SK-N-SH (cell line): ENCODE measurements at regions not wholly inside any gene's neighbourhood (a gene's known extent, or its start where the extent isn't known, plus 50 kb on each side); places are given as distances from the start of the nearest gene placed in this dataset.
A peak's percentile ranks its signal among the peaks of the same experiment; 100 is the strongest.

Source experiments
- CTCF ChIA-PET: fragments of 300-600, 350-600 bp; formaldehyde crosslinking; extraction: SDS; loops from one replicate; lab custom pipeline; 2021; lab: Yijun Ruan, JAX
- POLR2A ChIA-PET: fragments of 350-600 bp; sonication (Branson Sonifier 250); formaldehyde crosslinking; extraction: SDS; loops from one replicate; lab custom pipeline; 2020; ENCODE audit warnings: antibody characterized with exemption, inconsistent platforms; lab: Yijun Ruan, JAX
- DNase-seq: peaks from one replicate; pipeline ENCODE4 v3.0.0; 2012
- H2AFZ ChIP-seq: fragments of 200-600 bp; sonication (generic); 2 replicates; pipeline ENCODE4 v1.8.1; 2016; ENCODE audit warnings: antibody characterized with exemption, mild to moderate bottlenecking, low read depth
- H3F3A ChIP-seq: fragments of 200-600 bp; sonication (generic); replicated peaks from 2 replicates; pipeline ENCODE3; 2016; ENCODE audit warnings: antibody characterized with exemption, mild to moderate bottlenecking; ENCODE audit not compliant: insufficient read depth
- H3K27ac ChIP-seq, 2 experiments: fragments of 200-500 bp in 1 of 2; fragments of 200-600 bp in 1 of 2; sonication (Bioruptor generic) in 1 of 2; sonication (generic), shearing (Covaris generic) in 1 of 2; 2 replicates each; pipeline versions ENCODE4 v1.5.1 to v1.6.1; 2014 to 2016; ENCODE audit warnings: low read depth in 2 of 2, inconsistent platforms in 1 of 2, low read length in 1 of 2, mild to moderate bottlenecking in 1 of 2, mixed read lengths in 1 of 2
- H3K27me3 ChIP-seq: fragments of 200-600 bp; sonication (generic), shearing (Covaris generic); 2 replicates; pipeline ENCODE4 v1.6.1; 2016; ENCODE audit warnings: mixed run types; ENCODE audit not compliant: insufficient read depth
- H3K36me3 ChIP-seq, 2 experiments: fragments of 200-500 bp in 1 of 2; fragments of 200-600 bp in 1 of 2; sonication (Bioruptor generic) in 1 of 2; sonication (generic) in 1 of 2; replicated peaks in 1 of 2; 2 replicates each; pipeline versions ENCODE3 to v1.5.1; 2014 to 2016; ENCODE audit warnings: low read length in 1 of 2, mild to moderate bottlenecking in 1 of 2; ENCODE audit not compliant: insufficient read depth in 2 of 2, control insufficient read depth in 1 of 2
- H3K4me1 ChIP-seq, 2 experiments: fragments of 200-500 bp in 1 of 2; fragments of 200-600 bp in 1 of 2; sonication (Bioruptor generic) in 1 of 2; sonication (generic), shearing (Covaris generic) in 1 of 2; 2 replicates each; pipeline versions ENCODE4 v1.5.1 to v1.6.1; 2014 to 2016; ENCODE audit warnings: low read depth in 1 of 2, low read length in 1 of 2, mixed run types in 1 of 2; ENCODE audit not compliant: insufficient read depth in 2 of 2, control insufficient read depth in 1 of 2
- H3K4me2 ChIP-seq: fragments of 200-600 bp; sonication (generic), shearing (Covaris generic); 2 replicates; pipeline ENCODE4 v1.6.1; 2017; ENCODE audit warnings: mixed run types
- H3K4me3 ChIP-seq, 2 experiments: fragments of 200-500 bp in 1 of 2; fragments of 200-600 bp in 1 of 2; sonication (Bioruptor generic) in 1 of 2; sonication (generic), shearing (Covaris generic) in 1 of 2; 2 replicates each; pipeline versions ENCODE4 v1.5.1 to v1.8.1; 2014 to 2016; ENCODE audit warnings: low read depth in 2 of 2, inconsistent platforms in 1 of 2, low read length in 1 of 2, mild to moderate bottlenecking in 1 of 2, mixed read lengths in 1 of 2, moderate library complexity in 1 of 2
- H3K79me2 ChIP-seq: fragments of 200-600 bp; sonication (generic); 2 replicates; pipeline ENCODE4 v1.8.1; 2017; ENCODE audit warnings: mild to moderate bottlenecking; ENCODE audit not compliant: insufficient read depth
- H3K9ac ChIP-seq: fragments of 200-600 bp; sonication (generic); 2 replicates; pipeline ENCODE4 v1.6.1; 2017; ENCODE audit warnings: mixed run types
- H3K9me2 ChIP-seq: fragments of 200-600 bp; sonication (generic); 2 replicates; pipeline ENCODE4 v1.6.1; 2017; ENCODE audit warnings: mixed run types
- H3K9me3 ChIP-seq: fragments of 200-600 bp; sonication (generic); 2 replicates; pipeline ENCODE4 v1.6.1; 2017; ENCODE audit warnings: mixed run types, mild to moderate bottlenecking, moderate library complexity
- H4K20me1 ChIP-seq: fragments of 200-600 bp; sonication (generic); 2 replicates; pipeline ENCODE4 v1.6.1; 2017; ENCODE audit warnings: mild to moderate bottlenecking, mixed run types; ENCODE audit not compliant: insufficient read depth
- CHD2 ChIP-seq: fragments of 150-350 bp; IDR thresholded peaks from 2 replicates; pipeline ENCODE4 v1.6.1; 2018; ENCODE audit warnings: low read length; ENCODE audit not compliant: partially characterized antibody
- ELF1 ChIP-seq: IDR thresholded peaks from 2 replicates; pipeline ENCODE4 v1.4.0; 2012
- EP300 ChIP-seq, 2 experiments: IDR thresholded peaks; 2 replicates each; pipeline versions ENCODE4 v1.4.0 to v1.6.1; 2012; ENCODE audit warnings: borderline replicate concordance in 1 of 2, low read depth in 1 of 2, low read length in 1 of 2
- FOXJ3 ChIP-seq: sonication (generic); formaldehyde crosslinking; IDR thresholded peaks from 2 replicates; pipeline ENCODE4 v1.5.1; 2020; ENCODE audit warnings: mild to moderate bottlenecking, missing genetic modification reagents
- FOXM1 ChIP-seq: IDR thresholded peaks from 2 replicates; pipeline ENCODE4 v1.4.0; 2012; ENCODE audit warnings: low read depth, mild to moderate bottlenecking
- GABPA ChIP-seq: IDR thresholded peaks from 2 replicates; pipeline ENCODE4 v1.4.0; 2012; ENCODE audit warnings: low read depth, mild to moderate bottlenecking
- GATA2 ChIP-seq: sonication (generic); formaldehyde crosslinking; IDR thresholded peaks from 2 replicates; pipeline ENCODE4 v1.5.0; 2020; ENCODE audit warnings: mild to moderate bottlenecking, missing genetic modification reagents
- JUND ChIP-seq: IDR thresholded peaks from 2 replicates; pipeline ENCODE4 v1.4.0; 2012
- MEF2A ChIP-seq: IDR thresholded peaks from 2 replicates; pipeline ENCODE4 v1.4.0; 2012; ENCODE audit warnings: low read depth, borderline replicate concordance
- NFIC ChIP-seq: IDR thresholded peaks from 2 replicates; pipeline ENCODE4 v1.4.0; 2012; ENCODE audit warnings: borderline replicate concordance
- NRF1 ChIP-seq: IDR thresholded peaks from 2 replicates; pipeline ENCODE4 v1.6.1; 2012; ENCODE audit warnings: low read depth, mild to moderate bottlenecking, low read length
- POLR2AphosphoS5 ChIP-seq: IDR thresholded peaks from 2 replicates; pipeline ENCODE4 v1.6.1; 2012; ENCODE audit warnings: low read depth, low read length
- RCOR1 ChIP-seq: fragments of 150-350 bp; IDR thresholded peaks from 2 replicates; pipeline ENCODE4 v1.6.1; 2017; ENCODE audit warnings: antibody characterized with exemption, low read length
- RXRA ChIP-seq: IDR thresholded peaks from 2 replicates; pipeline ENCODE4 v1.4.0; 2012; ENCODE audit warnings: low read depth, mild to moderate bottlenecking, borderline replicate concordance
- SMC3 ChIP-seq: IDR thresholded peaks from 2 replicates; pipeline ENCODE4 v1.6.1; 2012; ENCODE audit warnings: low read depth, low read length, improper control_type of control experiment
- TAF1 ChIP-seq: IDR thresholded peaks from 2 replicates; pipeline ENCODE4 v1.6.1; 2012; ENCODE audit warnings: low read depth, mild to moderate bottlenecking, low read length, moderate library complexity, borderline replicate concordance
- TCF12 ChIP-seq: IDR thresholded peaks from 2 replicates; pipeline ENCODE4 v1.4.0; 2012
- TEAD4 ChIP-seq: IDR thresholded peaks from 2 replicates; pipeline ENCODE4 v1.4.0; 2012; ENCODE audit warnings: mild to moderate bottlenecking, borderline replicate concordance; ENCODE audit not compliant: insufficient read depth
- YY1 ChIP-seq: IDR thresholded peaks from 2 replicates; pipeline ENCODE4 v1.4.0; 2012; ENCODE audit warnings: low read depth, mild to moderate bottlenecking
- WGBS: methylation state at CpG from one replicate; pipeline ENCODE4 v1.1.6; 2017; ENCODE audit warnings: low lambda C conversion rate; 5-methylcytosine and 5-hydroxymethylcytosine counted together
- TF ChIP-seq, protein P1 (sequence below): IDR thresholded peaks from 2 replicates; pipeline ENCODE4; 2012
- TF ChIP-seq, protein P2 (sequence below): IDR thresholded peaks from 2 replicates; pipeline ENCODE4 v1.4.0; 2012; ENCODE audit warnings: low read depth

GRCh38 chr2:116754381-116755101 is 1060.0 kb upstream of the DDX18 start:
- POLR2A ChIA-PET = no interaction called here
- no peak overlapping the region for H3K27ac ChIP-seq
- H3K4me3 ChIP-seq = no peak overlapping the region
- WGBS = 40% methylated on average over 9 of the region's 13 CpGs
- no peaks in the 10 kb centered on the region for H3K36me3 ChIP-seq
- CTCF ChIA-PET = no interaction called here
- no peaks in the 10 kb centered on the region; a peak in 2 of 4 replicates for H3K4me1 ChIP-seq
- no peak overlapping the region for H3K4me2 ChIP-seq
- H3K9ac ChIP-seq = no peak overlapping the region
- H3K9me3 ChIP-seq = no peaks in the 10 kb centered on the region; the same call in 1 of the 2 replicates
- H3K79me2 ChIP-seq = no peaks in the 10 kb centered on the region
- no peaks in the 10 kb centered on the region for H4K20me1 ChIP-seq
- no peaks in the 10 kb centered on the region for H3F3A ChIP-seq
- no peak overlapping the region for H2AFZ ChIP-seq
- H3K27me3 ChIP-seq = no peaks in the 10 kb centered on the region
- peak; percentile 5 for DNase-seq
- H3K9me2 ChIP-seq = no peaks in the 10 kb centered on the region
- TF ChIP-seq, protein P1, sequence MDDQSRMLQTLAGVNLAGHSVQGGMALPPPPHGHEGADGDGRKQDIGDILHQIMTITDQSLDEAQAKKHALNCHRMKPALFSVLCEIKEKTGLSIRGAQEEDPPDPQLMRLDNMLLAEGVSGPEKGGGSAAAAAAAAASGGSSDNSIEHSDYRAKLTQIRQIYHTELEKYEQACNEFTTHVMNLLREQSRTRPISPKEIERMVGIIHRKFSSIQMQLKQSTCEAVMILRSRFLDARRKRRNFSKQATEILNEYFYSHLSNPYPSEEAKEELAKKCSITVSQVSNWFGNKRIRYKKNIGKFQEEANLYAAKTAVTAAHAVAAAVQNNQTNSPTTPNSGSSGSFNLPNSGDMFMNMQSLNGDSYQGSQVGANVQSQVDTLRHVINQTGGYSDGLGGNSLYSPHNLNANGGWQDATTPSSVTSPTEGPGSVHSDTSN = no peak

DNA sequence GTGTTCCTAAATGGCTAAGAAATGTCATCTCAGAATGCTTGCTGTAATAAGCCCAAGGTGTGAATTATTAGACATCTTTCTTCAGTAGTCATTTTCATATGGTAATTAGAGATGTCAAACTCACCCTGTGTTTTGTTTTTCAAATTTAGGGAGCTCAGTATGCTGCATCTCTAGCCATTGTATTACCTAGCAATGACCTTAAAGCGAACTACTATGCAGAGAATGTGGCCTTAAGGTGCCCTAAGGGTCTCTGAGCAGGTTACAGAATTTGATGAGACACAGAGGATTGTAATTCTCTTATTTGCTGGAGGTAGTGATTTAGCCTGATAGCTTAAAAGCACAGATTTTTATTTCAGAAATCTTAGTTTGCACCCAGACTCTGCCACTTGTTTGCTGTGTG is 1052.6 kb upstream of the DDX18 start:
- no peaks in the 10 kb centered on the region for H3K4me1 ChIP-seq
- 0 out of 2 replicates have a peak, but pooled peaks cover 10% of the 10 kb centered on the region for H3K9me3 ChIP-seq
- no peaks in the 10 kb centered on the region for H3K36me3 ChIP-seq
- no peak for DNase-seq
- H3K27me3 ChIP-seq = no peaks in the 10 kb centered on the region
- H3F3A ChIP-seq = no peaks in the 10 kb centered on the region
- POLR2A ChIA-PET = no interaction called here
- no peak overlapping the region for H3K4me2 ChIP-seq
- no peaks in the 10 kb centered on the region for H3K9me2 ChIP-seq
- H3K4me3 ChIP-seq = no peak overlapping the region
- H4K20me1 ChIP-seq = no peaks in the 10 kb centered on the region
- H3K27ac ChIP-seq = no peak overlapping the region
- 7% methylated on average over 1 of the region's 1 CpG for WGBS
- H3K79me2 ChIP-seq = no peaks in the 10 kb centered on the region
- TF ChIP-seq CHD2 = no peak
- no peak for TF ChIP-seq POLR2AphosphoS5
- no peak for TF ChIP-seq GABPA
- TF ChIP-seq JUND = no peak
- no peak for TF ChIP-seq FOXM1
- TF ChIP-seq, all 33 proteins: peak for 0
- Histone ChIP-seq H3K9ac (no peak overlapping the region), H2AFZ (no peak overlapping the region)
- CTCF ChIA-PET = no interaction called here

DNA sequence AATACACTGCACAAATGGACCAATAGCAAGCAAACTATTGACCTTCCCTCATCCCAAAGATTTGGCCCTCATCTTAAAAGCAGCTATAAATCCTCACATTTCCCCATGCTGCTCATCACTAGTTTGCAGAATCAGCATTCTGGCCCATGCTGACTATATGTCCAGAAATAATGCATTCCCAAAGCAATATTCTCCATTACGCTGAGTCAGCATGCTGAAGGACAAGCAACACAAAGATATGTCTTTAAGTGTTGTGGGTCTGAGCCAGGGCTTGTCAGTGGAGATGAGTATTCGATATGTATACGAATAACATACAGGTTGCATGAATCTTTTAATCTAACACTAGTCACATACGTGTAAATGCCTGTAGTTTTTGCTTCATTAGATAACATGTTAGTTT is 1045.0 kb upstream of the DDX18 start:
- WGBS = 14% methylated on average over 4 of the region's 4 CpGs
- ChIA-PET CTCF (interaction anchor here (2.0 kb wide), 1 partner anchor 15 kb away, joined by 4 read pairs; no protein-coding TSS in a partner anchor), POLR2A (no interaction called here)
- Histone ChIP-seq H3K4me3 (no peak overlapping the region), H3K9me2 (no peaks in the 10 kb centered on the region; the same call in 1 of the 2 replicates), H3K36me3 (no peaks in the 10 kb centered on the region), H3F3A (no peaks in the 10 kb centered on the region), H3K27ac (no peak overlapping the region), H3K27me3 (no peaks in the 10 kb centered on the region), H3K4me1 (no peaks in the 10 kb centered on the region), H3K9me3 (no peaks in the 10 kb centered on the region), H3K4me2 (no peak overlapping the region), H3K9ac (no peak overlapping the region), H4K20me1 (no peaks in the 10 kb centered on the region), H3K79me2 (no peaks in the 10 kb centered on the region), H2AFZ (no peak overlapping the region)
- no peak for DNase-seq
- no peak for TF ChIP-seq NFIC
- no peak for TF ChIP-seq NRF1
- TF ChIP-seq TAF1 = no peak
- no peak for TF ChIP-seq ELF1
- TF ChIP-seq RCOR1 = no peak
- TF ChIP-seq, protein P2, sequence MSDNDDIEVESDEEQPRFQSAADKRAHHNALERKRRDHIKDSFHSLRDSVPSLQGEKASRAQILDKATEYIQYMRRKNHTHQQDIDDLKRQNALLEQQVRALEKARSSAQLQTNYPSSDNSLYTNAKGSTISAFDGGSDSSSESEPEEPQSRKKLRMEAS = no peak
- no peak for TF ChIP-seq FOXM1
- TF ChIP-seq RXRA = no peak
- no peak for TF ChIP-seq EP300 (IDR thresholded peaks at IDR 0.05; ENCODE audit: borderline replicate concordance in 1 of 2, low read depth in 1 of 2, low read length in 1 of 2)
- no peak for TF ChIP-seq GATA2
- TF ChIP-seq CHD2 = no peak
- TF ChIP-seq FOXJ3 (CRISPR knock-in tag) = no peak
- TF ChIP-seq TEAD4 = no peak
- TF ChIP-seq YY1 = no peak
- TF ChIP-seq TCF12 = no peak
- no peak for TF ChIP-seq JUND
- no peak for TF ChIP-seq MEF2A
- no peak for TF ChIP-seq SMC3
